Uterus (tissue), 3 donors: ENCODE measurements at regions not wholly inside any gene's neighbourhood (a gene's known extent, or its start where the extent isn't known, plus 50 kb on each side); places are given as distances from the start of the nearest gene placed in this dataset.
"Not testable (repeated sequence)": the region's sequence is repeated elsewhere in the genome, so short reads cannot be mapped to it uniquely, and the experiment has no call there.

Experiments used
- DNase-seq, 2 donors: peaks; one replicate each; pipeline ENCODE4 v3.0.0-alpha.2; 2019 to 2020
- H3K27ac ChIP-seq, 2 donors: fragments of 200-600 bp; sonication (generic); 1 replicate in 1 of 2; 2 replicates in 1 of 2; pipeline ENCODE4 v1.5.1; 2016 to 2018
- H3K27me3 ChIP-seq, 2 donors: fragments of 200-600 bp; sonication (generic); one replicate each; pipeline ENCODE4 v1.5.1; 2018 to 2019; ENCODE audit warnings: control low read depth in 1 of 2
- H3K36me3 ChIP-seq, 2 donors: fragments of 200-600 bp; sonication (generic); one replicate each; pipeline ENCODE4 v1.5.1; 2019; ENCODE audit warnings: control low read depth in 1 of 2
- H3K4me1 ChIP-seq, 2 donors: fragments of 200-600 bp; sonication (generic); one replicate each; pipeline ENCODE4 v1.5.1; 2018 to 2019; ENCODE audit warnings: control low read depth in 1 of 2
- H3K4me3 ChIP-seq, 2 donors: fragments of 200-600 bp; sonication (generic); 1 replicate in 1 of 2; 2 replicates in 1 of 2; pipeline ENCODE4 v1.5.1; 2018 to 2019; ENCODE audit warnings: mild to moderate bottlenecking in 1 of 2
- H3K9me3 ChIP-seq, 2 donors: fragments of 200-600 bp; sonication (generic); one replicate each; pipeline ENCODE4 v1.5.1; 2019; ENCODE audit warnings: control low read depth in 1 of 2
- CTCF ChIP-seq, 4 experiments: fragments of 200-600 bp in 2 of 4; fragments of 450-650 bp in 2 of 4; sonication (generic) in 2 of 4; IDR thresholded peaks; one replicate each; pipeline ENCODE4 v1.5.1; 2016 to 2019; ENCODE audit warnings: antibody characterized with exemption in 4 of 4, mild to moderate bottlenecking in 2 of 4, moderate library complexity in 1 of 4
- POLR2A ChIP-seq, 2 donors: fragments of 450-650 bp; IDR thresholded peaks; one replicate each; pipeline ENCODE4 v1.6.1; 2016; ENCODE audit warnings: antibody characterized with exemption in 2 of 2, mild to moderate bottlenecking in 1 of 2, moderate library complexity in 1 of 2
- intact Hi-C: fragments of 100-400 bp; cut with DNase I; formaldehyde crosslinking; loops from one replicate; pipeline ENCODE4 v1.15.1; 2023; ENCODE audit warnings: low total_unique reads
- donor health status: DM: yes; HTN: yes; CAD: no.

GRCh38 chr5:53262348-53262970 is 152.9 kb upstream of the MOCS2 start:
- no peaks in the 10 kb centered on the region for H3K9me3 ChIP-seq
- H3K4me3 ChIP-seq, result no peak overlapping the region
- H3K27ac ChIP-seq, result no peak overlapping the region
- H3K4me1 ChIP-seq, result no peaks in the 10 kb centered on the region
- no peaks in the 10 kb centered on the region for H3K27me3 ChIP-seq
- TF ChIP-seq POLR2A (IDR thresholded peaks at IDR 0.05) (no peak), CTCF (IDR thresholded peaks at IDR 0.05) (no peak)
- no peak for DNase-seq
- intact Hi-C loops, result no loop called here
- H3K36me3 ChIP-seq, result no peaks in the 10 kb centered on the region

GRCh38 chr5:53263151-53263550 is 153.6 kb upstream of the MOCS2 start:
- no peaks in the 10 kb centered on the region for H3K27me3 ChIP-seq
- no peak for TF ChIP-seq CTCF (IDR thresholded peaks at IDR 0.05)
- no peak for TF ChIP-seq POLR2A (IDR thresholded peaks at IDR 0.05)
- no peak overlapping the region for H3K27ac ChIP-seq
- intact Hi-C loops, result no loop called here
- H3K9me3 ChIP-seq, result no peaks in the 10 kb centered on the region
- no peaks in the 10 kb centered on the region for H3K4me1 ChIP-seq
- no peaks in the 10 kb centered on the region for H3K36me3 ChIP-seq
- DNase-seq, result no peak
- no peak overlapping the region for H3K4me3 ChIP-seq

GRCh38 chr5:53265043-53265442 is 155.5 kb upstream of the MOCS2 start:
- H3K27me3 ChIP-seq, result no peaks in the 10 kb centered on the region
- DNase-seq, result no peak
- H3K9me3 ChIP-seq, result no peaks in the 10 kb centered on the region
- no peaks in the 10 kb centered on the region for H3K4me1 ChIP-seq
- no peak overlapping the region for H3K27ac ChIP-seq
- intact Hi-C loops, result no loop called here
- no peak overlapping the region for H3K4me3 ChIP-seq
- H3K36me3 ChIP-seq, result no peaks in the 10 kb centered on the region
- TF ChIP-seq CTCF (IDR thresholded peaks at IDR 0.05) (no peak), POLR2A (IDR thresholded peaks at IDR 0.05) (no peak)

- H3K4me3 ChIP-seq, H3K4me1 ChIP-seq, intact Hi-C loops, H3K36me3 ChIP-seq, H3K27me3 ChIP-seq, H3K9me3 ChIP-seq, H3K27ac ChIP-seq, DNase-seq: not testable (repeated sequence)
These were observed 158.7 kb upstream of the MOCS2 start for GRCh38 chr5:53268241-53268640.

- Histone ChIP-seq H3K27me3 (no peaks in the 10 kb centered on the region), H3K36me3 (no peaks in the 10 kb centered on the region), H3K9me3 (no peaks in the 10 kb centered on the region), H3K27ac (no peak overlapping the region), H3K4me1 (no peaks in the 10 kb centered on the region), H3K4me3 (no peak overlapping the region)
- intact Hi-C loops, result no loop called here
- no peak for TF ChIP-seq POLR2A (IDR thresholded peaks at IDR 0.05)
- TF ChIP-seq CTCF (IDR thresholded peaks at IDR 0.05), result no peak
- DNase-seq, result no peak
These were observed 166.1 kb upstream of the MOCS2 start for GRCh38 chr5:53275666-53276065.

- Histone ChIP-seq H3K27ac (no peak overlapping the region), H3K27me3 (no peaks in the 10 kb centered on the region), H3K4me1 (no peaks in the 10 kb centered on the region), H3K4me3 (no peak overlapping the region), H3K36me3 (no peaks in the 10 kb centered on the region), H3K9me3 (no peaks in the 10 kb centered on the region)
- TF ChIP-seq CTCF (IDR thresholded peaks at IDR 0.05) (no peak), POLR2A (IDR thresholded peaks at IDR 0.05) (no peak)
- intact Hi-C loops, result no loop called here
- DNase-seq, result no peak
These were observed 167.3 kb upstream of the MOCS2 start for GRCh38 chr5:53276825-53277224.
